Brain microvascular endothelial cell (primary cell): ENCODE measurements at regions not wholly inside any gene's neighbourhood (a gene's known extent, or its start where the extent isn't known, plus 50 kb on each side); places are given as distances from the start of the nearest gene placed in this dataset.
"Not testable (repeated sequence)": the region's sequence is repeated elsewhere in the genome, so short reads cannot be mapped to it uniquely, and the experiment has no call there.

Source experiments
- DNase-seq: peaks from one replicate; pipeline ENCODE4 v3.0.0-alpha.2; 2020
- H3K27ac ChIP-seq: fragments of 250-450 bp; sonication (Bioruptor Pico); 2 replicates; pipeline ENCODE4 v1.5.1; 2020; ENCODE audit warnings: mild to moderate bottlenecking, moderate library complexity
- H3K27me3 ChIP-seq: fragments of 250-450 bp; sonication (Bioruptor Pico); replicated peaks from 2 replicates; pipeline ENCODE4 v1.5.1; 2020; ENCODE audit warnings: mild to moderate bottlenecking
- H3K36me3 ChIP-seq: fragments of 250-450 bp; sonication (Bioruptor Pico); replicated peaks from 2 replicates; pipeline ENCODE4 v1.5.1; 2020; ENCODE audit warnings: mild to moderate bottlenecking
- H3K4me3 ChIP-seq: 2 replicates; pipeline ENCODE4 v1.5.1; 2011; ENCODE audit warnings: low read depth, mild to moderate bottlenecking, control low read depth, low read length, moderate library complexity
- in situ Hi-C: cut with HindIII; loops from 2 replicates; pipeline ENCODE4 v1.10.0; 2017; ENCODE audit warnings: low sequenced_read_pairs, low pct_ligation_motif_present
- TF ChIP-seq, protein P1 (sequence below): IDR thresholded peaks from 2 replicates; pipeline ENCODE4 v1.5.1; 2011; ENCODE audit warnings: low read depth, mild to moderate bottlenecking, moderate library complexity, low read length, control low read depth, inconsistent platforms; ENCODE audit errors: missing control alignments

DNA sequence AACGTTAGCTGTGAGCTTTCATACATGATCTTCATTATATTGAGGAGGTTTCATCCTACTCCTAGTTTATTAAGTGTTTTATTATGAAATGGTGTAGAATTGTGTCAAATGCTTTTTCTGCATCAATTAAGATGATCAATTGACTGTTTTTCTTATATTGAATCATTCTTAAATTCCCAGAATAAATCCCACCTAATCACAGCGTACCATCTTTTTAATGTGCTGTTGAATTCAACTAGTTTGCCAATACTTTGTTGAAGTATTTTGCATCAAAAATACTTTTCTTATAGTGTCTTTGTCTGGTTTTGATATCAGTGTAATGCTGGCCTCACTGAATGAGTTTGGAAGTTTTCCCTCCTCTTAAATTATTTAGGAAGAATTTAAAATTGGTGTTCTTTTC is 138.6 kb upstream of the SGCG start:
- Histone ChIP-seq H3K27me3 (no peaks in the 10 kb centered on the region), H3K36me3 (no peaks in the 10 kb centered on the region), H3K27ac (no peak overlapping the region), H3K4me3 (no peak overlapping the region)
- DNase-seq = no peak
- in situ Hi-C loops = no loop called here
- TF ChIP-seq, protein P1, sequence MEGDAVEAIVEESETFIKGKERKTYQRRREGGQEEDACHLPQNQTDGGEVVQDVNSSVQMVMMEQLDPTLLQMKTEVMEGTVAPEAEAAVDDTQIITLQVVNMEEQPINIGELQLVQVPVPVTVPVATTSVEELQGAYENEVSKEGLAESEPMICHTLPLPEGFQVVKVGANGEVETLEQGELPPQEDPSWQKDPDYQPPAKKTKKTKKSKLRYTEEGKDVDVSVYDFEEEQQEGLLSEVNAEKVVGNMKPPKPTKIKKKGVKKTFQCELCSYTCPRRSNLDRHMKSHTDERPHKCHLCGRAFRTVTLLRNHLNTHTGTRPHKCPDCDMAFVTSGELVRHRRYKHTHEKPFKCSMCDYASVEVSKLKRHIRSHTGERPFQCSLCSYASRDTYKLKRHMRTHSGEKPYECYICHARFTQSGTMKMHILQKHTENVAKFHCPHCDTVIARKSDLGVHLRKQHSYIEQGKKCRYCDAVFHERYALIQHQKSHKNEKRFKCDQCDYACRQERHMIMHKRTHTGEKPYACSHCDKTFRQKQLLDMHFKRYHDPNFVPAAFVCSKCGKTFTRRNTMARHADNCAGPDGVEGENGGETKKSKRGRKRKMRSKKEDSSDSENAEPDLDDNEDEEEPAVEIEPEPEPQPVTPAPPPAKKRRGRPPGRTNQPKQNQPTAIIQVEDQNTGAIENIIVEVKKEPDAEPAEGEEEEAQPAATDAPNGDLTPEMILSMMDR = no peak

DNA sequence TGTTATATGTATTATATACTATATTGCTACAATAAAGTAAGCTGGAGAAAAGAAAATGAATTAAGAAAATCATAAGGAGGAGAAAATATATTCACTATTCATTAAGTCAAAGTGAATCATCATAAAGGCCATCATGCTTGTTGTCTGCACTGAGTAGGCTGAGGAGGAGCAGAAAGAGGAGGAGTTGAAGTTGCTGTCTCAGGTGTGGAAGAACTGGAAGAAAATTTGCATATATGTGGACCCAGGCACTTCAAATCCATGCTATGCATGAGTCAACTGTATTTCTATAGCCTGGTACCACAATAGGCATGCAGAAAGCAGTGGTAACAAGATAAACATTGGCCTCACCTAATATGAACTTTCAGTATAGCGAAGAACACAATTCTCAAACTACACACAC is 135.9 kb upstream of the SGCG start:
- TF ChIP-seq, protein P1 = no peak
- Histone ChIP-seq H3K4me3 (no peak overlapping the region), H3K27ac (no peak overlapping the region), H3K36me3 (no peaks in the 10 kb centered on the region), H3K27me3 (no peaks in the 10 kb centered on the region)
- in situ Hi-C loops = no loop called here
- no peak for DNase-seq

DNA sequence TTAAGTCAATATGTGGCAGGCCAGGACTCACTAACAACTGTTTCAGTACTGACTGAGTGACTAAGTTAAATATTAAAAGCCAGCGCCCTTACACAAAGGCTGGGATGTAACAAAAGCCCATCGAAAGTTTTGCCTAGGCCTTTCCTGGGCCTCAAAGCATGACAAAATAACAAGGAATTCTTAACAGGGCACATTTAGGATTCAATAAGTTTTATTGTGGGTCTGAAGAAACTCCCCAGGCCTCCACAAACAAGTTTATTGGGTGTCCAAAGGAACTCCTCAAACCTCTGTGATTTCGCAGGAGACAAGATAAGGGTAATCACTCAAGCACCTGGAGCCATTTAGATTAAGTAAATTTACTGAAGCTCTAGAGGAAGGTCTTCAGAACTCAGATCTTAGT is 130.7 kb upstream of the SGCG start:
- Histone ChIP-seq H3K27ac (no peak overlapping the region), H3K36me3 (no peaks in the 10 kb centered on the region), H3K4me3 (no peak overlapping the region), H3K27me3 (no peaks in the 10 kb centered on the region)
- in situ Hi-C loops = no loop called here
- TF ChIP-seq, protein P1 = no peak
- no peak for DNase-seq

DNA sequence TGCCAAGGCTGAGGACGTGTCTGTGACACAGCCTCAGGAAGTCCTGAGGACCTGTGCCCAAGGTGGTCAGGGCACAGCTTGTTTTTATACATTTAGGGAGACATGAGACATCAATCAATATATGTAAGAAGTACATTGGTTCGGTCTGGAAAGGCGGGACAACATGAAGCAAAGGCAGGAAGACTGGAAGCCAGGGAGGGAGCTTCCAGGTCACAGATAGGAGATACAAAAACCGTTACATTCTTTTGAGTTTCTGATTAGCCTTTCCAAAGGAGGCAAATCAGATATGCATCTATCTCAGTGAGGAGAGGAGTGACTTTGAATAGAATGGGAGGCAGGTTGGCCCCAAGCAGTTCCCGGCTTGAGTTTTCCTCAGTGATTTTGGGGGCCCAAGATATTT is 127.1 kb upstream of the SGCG start:
- in situ Hi-C loops, H3K4me3 ChIP-seq, H3K36me3 ChIP-seq, H3K27ac ChIP-seq, H3K27me3 ChIP-seq, DNase-seq: not testable (repeated sequence)

DNA sequence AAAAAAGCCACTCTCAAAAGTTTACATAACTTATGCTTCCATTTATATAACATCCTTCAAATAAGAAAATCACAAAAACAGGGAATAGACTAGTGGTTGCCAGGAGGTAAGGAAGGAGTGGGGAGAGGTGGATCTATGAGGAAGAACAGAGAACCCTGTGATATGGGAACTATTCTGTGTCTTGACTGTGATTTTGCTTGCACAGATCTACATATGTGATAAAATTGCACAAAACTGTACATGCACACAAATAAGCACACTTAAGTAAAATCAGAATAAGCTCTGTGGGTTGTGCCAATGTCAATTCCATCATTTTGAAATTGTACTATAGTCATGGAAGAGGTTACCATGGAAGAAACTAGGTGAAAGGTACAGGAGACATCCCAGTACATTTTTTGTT is 121.6 kb upstream of the SGCG start:
- H3K36me3 ChIP-seq = no peaks in the 10 kb centered on the region
- H3K27me3 ChIP-seq = no peaks in the 10 kb centered on the region
- TF ChIP-seq, protein P1 = no peak
- no peak overlapping the region for H3K4me3 ChIP-seq
- no peak for DNase-seq
- no peak overlapping the region for H3K27ac ChIP-seq
- in situ Hi-C loops = no loop called here

DNA sequence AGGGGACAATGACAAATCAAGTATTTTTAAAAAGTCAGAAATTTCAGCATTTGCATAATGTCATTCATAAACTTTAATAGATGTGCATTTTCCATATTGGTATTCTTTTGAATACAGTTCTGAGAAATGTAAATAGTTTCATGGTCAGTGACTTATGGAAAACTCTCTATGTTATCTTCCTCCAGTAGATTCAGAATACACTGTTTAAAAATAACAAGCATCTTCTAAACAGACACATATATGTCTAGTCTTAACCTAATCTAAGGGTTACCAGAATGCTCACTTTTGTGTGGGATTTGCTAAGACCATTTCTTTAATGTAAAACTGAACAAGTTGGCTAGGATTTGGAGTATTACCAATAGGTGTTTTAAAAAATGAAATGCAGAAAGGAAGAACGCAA is 119.8 kb upstream of the SGCG start:
- Histone ChIP-seq H3K36me3 (no peaks in the 10 kb centered on the region), H3K27ac (no peak overlapping the region), H3K4me3 (no peak overlapping the region), H3K27me3 (no peaks in the 10 kb centered on the region)
- in situ Hi-C loops = no loop called here
- TF ChIP-seq, protein P1 = no peak
- no peak for DNase-seq

DNA sequence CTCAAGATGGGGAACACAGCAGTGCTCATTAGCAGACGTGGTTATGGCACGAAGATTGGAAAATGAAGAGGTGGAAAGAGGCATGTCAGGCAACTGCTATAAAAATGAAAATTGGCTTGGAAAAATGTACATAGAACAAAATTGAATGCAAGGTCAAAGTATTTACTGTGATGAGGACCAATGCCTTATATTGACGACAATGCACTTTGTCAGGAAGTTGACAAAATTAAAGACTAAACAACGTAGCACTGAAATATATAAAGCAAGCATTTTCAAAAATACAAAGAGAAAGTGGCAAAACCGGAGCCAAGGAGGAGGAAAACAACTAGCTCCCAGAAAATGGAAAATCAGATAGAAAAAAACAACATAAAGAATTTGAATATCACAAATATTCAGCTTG is 113.7 kb upstream of the SGCG start:
- Histone ChIP-seq H3K27ac (no peak overlapping the region), H3K27me3 (no peaks in the 10 kb centered on the region), H3K4me3 (no peak overlapping the region), H3K36me3 (no peaks in the 10 kb centered on the region)
- in situ Hi-C loops = no loop called here
- TF ChIP-seq, protein P1 = no peak
- no peak for DNase-seq
